ENCODE measurements at regions not wholly inside any gene's neighbourhood (a gene's known extent, or its start where the extent isn't known, plus 50 kb on each side); places are given as distances from the start of the nearest gene placed in this dataset.
"Not testable (repeated sequence)": the region's sequence is repeated elsewhere in the genome, so short reads cannot be mapped to it uniquely, and the experiment has no call there.

- H3K4me1 Mint-ChIP-seq: no peaks in the 10 kb centered on the region
- H3K27ac Mint-ChIP-seq: no peak overlapping the region
- H3K36me3 Mint-ChIP-seq: no peaks in the 10 kb centered on the region
- H3K27me3 Mint-ChIP-seq: peaks cover 4% of the 10 kb centered on the region
- DNase-seq: no peak
- no peak overlapping the region for H3K4me3 Mint-ChIP-seq
- no peaks in the 10 kb centered on the region for H3K9me3 Mint-ChIP-seq
These were observed 193.6 kb upstream of the DAB2 start for GRCh38 chr5:39618391-39618790.

DNA sequence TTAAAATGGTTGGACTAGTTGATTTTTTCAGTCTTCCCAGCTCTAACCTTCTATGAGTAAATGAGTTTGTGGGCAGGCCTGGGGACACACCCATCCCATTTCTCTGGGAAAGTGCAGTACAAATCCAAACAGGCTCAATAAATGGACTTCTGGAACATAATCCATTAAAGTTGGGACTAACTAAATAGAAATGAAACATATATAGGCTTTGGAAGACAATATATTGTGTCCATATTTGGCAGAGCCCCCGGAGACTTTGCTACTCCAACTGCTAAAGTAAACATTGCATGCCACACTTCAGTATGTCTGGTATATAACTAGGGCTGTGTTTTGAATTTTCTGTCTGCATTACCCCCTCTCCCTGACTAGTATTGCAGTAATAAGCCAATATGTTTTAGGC lies 191.4 kb upstream of the DAB2 start:
- DNase-seq: no peak
- Mint-ChIP-seq H3K27me3 (peaks cover 4% of the 10 kb centered on the region), H3K4me1 (no peaks in the 10 kb centered on the region), H3K4me3 (no peak overlapping the region), H3K36me3 (no peaks in the 10 kb centered on the region), H3K9me3 (no peaks in the 10 kb centered on the region), H3K27ac (no peak overlapping the region)

GRCh38 chr5:39611076-39611475 lies 186.3 kb upstream of the DAB2 start:
- H3K4me1 Mint-ChIP-seq, H3K27ac Mint-ChIP-seq, H3K36me3 Mint-ChIP-seq, H3K27me3 Mint-ChIP-seq, DNase-seq, H3K9me3 Mint-ChIP-seq, H3K4me3 Mint-ChIP-seq: not testable (repeated sequence)

DNA sequence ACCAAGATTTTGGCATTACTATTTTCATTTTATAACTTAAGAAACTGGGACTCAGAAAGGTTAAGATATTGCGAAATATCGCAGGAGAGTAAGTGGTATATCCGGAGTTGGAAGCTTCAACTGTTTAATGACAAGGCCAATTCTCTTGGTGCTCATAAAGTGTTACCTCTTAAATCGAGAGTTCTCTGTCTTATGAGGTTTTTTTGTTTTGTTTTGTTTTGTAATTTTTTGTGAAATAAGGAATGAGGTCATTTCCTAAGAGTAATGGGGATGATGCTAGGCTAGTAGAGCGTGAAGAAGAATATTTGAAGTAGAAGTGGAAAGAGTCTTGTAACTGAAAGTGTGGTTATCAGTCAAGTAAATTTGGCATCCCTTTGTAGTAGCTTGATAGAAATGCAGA lies 183.2 kb upstream of the DAB2 start:
- H3K27ac Mint-ChIP-seq: no peak overlapping the region
- no peaks in the 10 kb centered on the region for H3K36me3 Mint-ChIP-seq
- H3K4me3 Mint-ChIP-seq: no peak overlapping the region
- DNase-seq: no peak
- H3K4me1 Mint-ChIP-seq: no peaks in the 10 kb centered on the region
- H3K9me3 Mint-ChIP-seq: no peaks in the 10 kb centered on the region
- H3K27me3 Mint-ChIP-seq: peaks cover 8% of the 10 kb centered on the region

DNA sequence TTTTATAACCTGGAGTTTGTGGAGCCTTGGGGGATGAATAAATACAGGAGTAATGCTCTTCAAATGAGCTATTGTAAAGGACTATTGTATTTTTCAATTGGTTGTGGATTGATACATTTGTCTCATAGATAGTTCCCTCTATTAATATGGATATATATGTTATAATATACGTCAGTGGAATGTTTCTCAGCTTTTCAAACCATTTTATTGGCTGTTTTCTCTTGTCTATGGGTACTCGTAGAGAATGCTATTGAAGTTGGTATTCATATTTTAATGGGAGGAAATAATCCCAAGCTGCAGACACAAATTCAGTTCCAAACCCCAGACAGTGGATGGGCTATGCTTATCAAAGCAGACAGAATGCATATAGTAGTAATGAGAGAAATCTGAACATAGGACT lies 181.8 kb upstream of the DAB2 start:
- Mint-ChIP-seq H3K27ac (no peak overlapping the region), H3K27me3 (peaks cover 8% of the 10 kb centered on the region), H3K4me3 (no peak overlapping the region), H3K9me3 (no peaks in the 10 kb centered on the region), H3K4me1 (no peaks in the 10 kb centered on the region), H3K36me3 (no peaks in the 10 kb centered on the region)
- DNase-seq: no peak

- H3K4me3 Mint-ChIP-seq: no peak overlapping the region
- DNase-seq: no peak
- no peaks in the 10 kb centered on the region for H3K9me3 Mint-ChIP-seq
- H3K4me1 Mint-ChIP-seq: no peaks in the 10 kb centered on the region
- peaks cover 8% of the 10 kb centered on the region for H3K27me3 Mint-ChIP-seq
- no peaks in the 10 kb centered on the region for H3K36me3 Mint-ChIP-seq
- no peak overlapping the region for H3K27ac Mint-ChIP-seq
These were observed 181.1 kb upstream of the DAB2 start for GRCh38 chr5:39605588-39606575.

- Mint-ChIP-seq H3K27me3 (peaks cover 8% of the 10 kb centered on the region), H3K27ac (no peak overlapping the region), H3K36me3 (no peaks in the 10 kb centered on the region), H3K9me3 (no peaks in the 10 kb centered on the region), H3K4me3 (no peak overlapping the region), H3K4me1 (no peaks in the 10 kb centered on the region)
- no peak for DNase-seq
These were observed 180.4 kb upstream of the DAB2 start for GRCh38 chr5:39605145-39605544.

GRCh38 chr5:39604491-39604890 lies 179.7 kb upstream of the DAB2 start:
- H3K4me1 Mint-ChIP-seq: no peaks in the 10 kb centered on the region
- no peaks in the 10 kb centered on the region for H3K36me3 Mint-ChIP-seq
- H3K9me3 Mint-ChIP-seq: no peaks in the 10 kb centered on the region
- no peak for DNase-seq
- no peak overlapping the region for H3K4me3 Mint-ChIP-seq
- H3K27ac Mint-ChIP-seq: no peak overlapping the region
- peaks cover 8% of the 10 kb centered on the region for H3K27me3 Mint-ChIP-seq

DNA sequence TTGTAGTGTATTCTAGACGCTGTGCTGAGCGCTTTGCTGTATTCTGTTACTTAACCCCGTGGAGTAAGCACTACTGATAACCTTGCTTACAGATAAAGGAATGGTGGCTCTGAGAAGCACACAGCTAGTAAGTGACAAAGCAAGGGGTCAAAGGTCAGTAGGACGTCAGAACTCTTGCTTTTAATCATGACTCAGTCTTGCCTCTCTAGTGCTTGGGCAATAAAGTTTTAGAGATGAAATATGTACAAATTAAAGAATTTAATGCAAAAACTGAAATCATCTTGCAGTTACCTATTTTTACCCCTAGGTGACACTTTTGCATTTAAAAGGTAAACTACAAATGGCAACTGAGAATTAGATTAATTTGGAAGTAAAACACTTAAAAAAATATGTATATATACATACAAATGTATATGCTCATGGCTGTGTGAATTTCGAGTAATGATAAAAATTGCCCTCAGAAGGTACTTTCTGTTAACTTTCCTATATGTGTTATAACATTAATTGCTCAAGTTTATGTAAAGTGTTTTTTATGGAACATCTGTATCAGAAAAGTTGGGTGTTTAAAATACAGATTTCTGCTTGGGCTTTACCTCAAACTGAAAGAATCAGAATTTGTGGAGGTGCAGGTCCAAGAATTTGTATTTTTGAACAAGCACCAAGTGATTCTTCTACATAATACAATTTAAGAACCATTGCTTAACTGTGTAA lies 175.1 kb upstream of the DAB2 start:
- Mint-ChIP-seq H3K9me3 (no peaks in the 10 kb centered on the region), H3K27ac (no peak overlapping the region), H3K4me1 (no peaks in the 10 kb centered on the region), H3K27me3 (peaks cover 19% of the 10 kb centered on the region), H3K36me3 (no peaks in the 10 kb centered on the region), H3K4me3 (no peak overlapping the region)
- no peak for DNase-seq

GRCh38 chr5:39598661-39599248 lies 174.0 kb upstream of the DAB2 start:
- peaks cover 15% of the 10 kb centered on the region for H3K27me3 Mint-ChIP-seq

DNA sequence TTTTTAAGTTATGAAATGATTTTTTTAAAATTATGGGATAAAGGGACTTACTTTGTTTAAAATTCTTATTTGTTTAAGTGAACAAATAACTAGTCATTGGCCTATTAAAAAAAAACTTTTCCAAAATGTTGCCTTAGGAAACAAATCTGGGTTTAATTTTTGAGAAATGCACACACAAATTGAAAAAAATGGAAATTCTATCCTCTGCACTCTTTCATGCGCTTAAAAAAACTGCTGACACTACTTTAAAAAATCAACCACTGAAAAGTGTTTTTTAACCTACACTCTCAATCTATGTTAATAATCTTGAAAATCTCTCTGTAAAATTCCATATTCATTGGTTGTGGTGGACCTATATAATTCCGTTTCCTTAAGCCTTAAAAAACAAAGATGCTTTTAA lies 163.4 kb upstream of the DAB2 start:
- H3K4me1 Mint-ChIP-seq: no peaks in the 10 kb centered on the region
- H3K27ac Mint-ChIP-seq: no peak overlapping the region
- H3K36me3 Mint-ChIP-seq: no peaks in the 10 kb centered on the region
- no peaks in the 10 kb centered on the region for H3K9me3 Mint-ChIP-seq
- no peak overlapping the region for H3K4me3 Mint-ChIP-seq
- peaks cover 14% of the 10 kb centered on the region for H3K27me3 Mint-ChIP-seq
- DNase-seq: no peak

More at GRCh38 chr5:39598661-39599248, 174.0 kb upstream of the DAB2 start:
- Mint-ChIP-seq H3K36me3 (no peaks in the 10 kb centered on the region), H3K4me3 (no peak overlapping the region), H3K27ac (no peak overlapping the region), H3K4me1 (no peaks in the 10 kb centered on the region), H3K9me3 (no peaks in the 10 kb centered on the region)
- no peak for DNase-seq

DNA sequence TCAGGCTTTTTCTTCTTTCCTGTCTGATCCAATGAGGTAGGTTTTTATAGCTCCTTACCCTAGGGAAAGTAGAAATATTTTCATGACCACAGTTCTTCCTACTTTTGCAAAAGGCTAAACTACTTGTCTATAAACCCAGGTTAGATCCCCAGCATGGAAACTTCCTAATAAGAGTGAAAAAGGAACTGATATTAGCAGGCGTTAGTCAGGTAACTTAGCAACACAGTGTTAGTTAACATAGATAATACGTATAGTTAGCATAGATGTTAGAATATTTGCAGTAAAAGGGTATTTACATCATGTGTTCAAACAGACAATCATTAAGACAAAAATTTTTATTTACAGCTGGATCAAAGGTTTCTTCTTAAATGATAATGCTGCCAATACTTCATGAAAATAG lies 162.9 kb upstream of the DAB2 start:
- no peaks in the 10 kb centered on the region for H3K9me3 Mint-ChIP-seq
- H3K36me3 Mint-ChIP-seq: no peaks in the 10 kb centered on the region
- DNase-seq: no peak
- H3K27ac Mint-ChIP-seq: no peak overlapping the region
- H3K4me3 Mint-ChIP-seq: no peak overlapping the region
- no peaks in the 10 kb centered on the region for H3K4me1 Mint-ChIP-seq
- H3K27me3 Mint-ChIP-seq: peaks cover 14% of the 10 kb centered on the region

- Mint-ChIP-seq H3K4me3 (no peak overlapping the region), H3K9me3 (no peaks in the 10 kb centered on the region), H3K27ac (no peak overlapping the region), H3K36me3 (no peaks in the 10 kb centered on the region), H3K27me3 (peaks cover 14% of the 10 kb centered on the region), H3K4me1 (peaks cover 2% of the 10 kb centered on the region)
- DNase-seq: no peak
These were observed 161.4 kb upstream of the DAB2 start for GRCh38 chr5:39586185-39586584.

GRCh38 chr5:39584927-39585326 lies 160.1 kb upstream of the DAB2 start:
- Mint-ChIP-seq H3K4me1 (peaks cover 7% of the 10 kb centered on the region), H3K27ac (no peak overlapping the region), H3K36me3 (no peaks in the 10 kb centered on the region), H3K27me3 (peaks cover 14% of the 10 kb centered on the region), H3K9me3 (no peaks in the 10 kb centered on the region), H3K4me3 (no peak overlapping the region)
- DNase-seq: no peak

- Mint-ChIP-seq H3K9me3 (no peaks in the 10 kb centered on the region), H3K4me1 (peaks cover 7% of the 10 kb centered on the region), H3K4me3 (no peak overlapping the region), H3K36me3 (no peaks in the 10 kb centered on the region), H3K27ac (no peak overlapping the region), H3K27me3 (no peaks in the 10 kb centered on the region)
- no peak for DNase-seq
These were observed 156.1 kb upstream of the DAB2 start for GRCh38 chr5:39580702-39581453.
